OCI-LY1 (cell line): ENCODE measurements at regions not wholly inside any gene's neighbourhood (a gene's known extent, or its start where the extent isn't known, plus 50 kb on each side); places are given as distances from the start of the nearest gene placed in this dataset.

ENCODE experiments used
- CTCF ChIP-seq: fragments of 200-600 bp; sonication (generic), shearing (Covaris generic); IDR thresholded peaks from 2 replicates; pipeline ENCODE4 v1.5.1; 2017; ENCODE audit warnings: mild to moderate bottlenecking, antibody characterized with exemption, low read length, moderate library complexity, mixed read lengths
- EZH2 ChIP-seq: fragments of 200-600 bp; sonication (generic), shearing (Covaris generic); IDR thresholded peaks from 2 replicates; pipeline ENCODE4 v1.8.0; 2017; ENCODE audit warnings: borderline replicate concordance, mixed run types, mild to moderate bottlenecking, antibody characterized with exemption, low read length, moderate library complexity, mixed read lengths

DNA sequence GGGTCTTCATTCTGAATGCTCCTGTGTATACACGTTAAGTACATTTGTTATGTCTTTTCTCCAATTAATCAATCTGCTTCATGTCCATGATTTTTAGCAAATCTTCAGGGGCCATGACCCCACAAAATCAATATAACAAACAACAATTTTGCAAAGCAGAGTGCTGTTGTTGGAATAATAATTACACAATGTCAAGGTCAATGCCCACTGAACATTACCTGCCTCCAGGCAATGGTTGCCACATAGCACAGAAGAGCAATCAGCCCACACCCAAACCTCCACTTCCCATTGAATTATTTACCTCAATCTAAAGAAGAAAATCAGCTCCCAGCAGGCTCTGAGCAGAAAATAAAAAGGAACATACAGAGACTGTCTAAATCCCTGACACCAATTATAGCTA, 208.8 kb upstream of the USP9Y start:
- TF ChIP-seq CTCF (no peak), EZH2 (no peak)
